GM21619 (cell line): ENCODE measurements at regions not wholly inside any gene's neighbourhood (a gene's known extent, or its start where the extent isn't known, plus 50 kb on each side); places are given as distances from the start of the nearest gene placed in this dataset.

Source experiments
- ATAC-seq: cut with Tn5 transposase; IDR thresholded peaks from one replicate; pipeline ENCODE4 v1.9.1; 2021; ENCODE audit not compliant: unreplicated experiment

DNA sequence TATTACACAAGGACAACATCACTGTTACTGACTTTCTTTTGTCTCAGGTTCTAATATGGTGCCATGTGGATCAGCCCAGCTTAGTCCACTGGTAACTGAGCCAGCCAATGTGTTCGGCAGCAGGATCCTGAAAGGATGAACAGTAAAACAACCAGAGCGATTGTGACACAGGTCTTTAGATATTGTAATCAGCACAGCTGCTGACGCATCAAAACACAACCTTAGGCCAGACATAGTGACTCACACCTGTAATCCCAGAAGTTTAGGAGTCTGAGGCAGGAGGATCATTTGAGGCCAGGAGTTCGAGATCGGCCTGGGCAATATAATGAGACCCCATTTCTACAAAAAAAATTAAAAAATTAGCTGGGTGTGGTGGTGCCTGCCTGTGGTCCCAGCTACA lies 183.4 kb upstream of the CDH20 start:
- no peak for ATAC-seq

DNA sequence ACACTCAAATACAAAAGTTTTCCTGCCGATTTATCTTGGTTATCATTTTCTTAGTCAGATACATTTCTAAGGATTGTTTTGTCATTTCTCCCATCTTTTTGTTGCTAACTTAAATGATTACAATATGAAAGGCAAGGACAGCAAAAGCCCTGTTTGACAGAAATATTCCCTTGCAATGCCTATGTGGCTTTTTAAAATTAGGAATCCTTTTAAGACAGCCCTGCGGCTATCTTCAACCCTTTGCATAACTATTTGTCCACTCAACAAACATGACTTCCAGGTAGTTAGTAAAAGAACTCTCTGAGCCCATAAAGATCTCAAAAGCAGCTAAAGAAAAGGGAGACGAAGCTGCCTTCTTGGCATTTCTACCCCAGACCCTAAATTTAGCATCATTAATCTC lies 179.7 kb upstream of the CDH20 start:
- no peak for ATAC-seq

DNA sequence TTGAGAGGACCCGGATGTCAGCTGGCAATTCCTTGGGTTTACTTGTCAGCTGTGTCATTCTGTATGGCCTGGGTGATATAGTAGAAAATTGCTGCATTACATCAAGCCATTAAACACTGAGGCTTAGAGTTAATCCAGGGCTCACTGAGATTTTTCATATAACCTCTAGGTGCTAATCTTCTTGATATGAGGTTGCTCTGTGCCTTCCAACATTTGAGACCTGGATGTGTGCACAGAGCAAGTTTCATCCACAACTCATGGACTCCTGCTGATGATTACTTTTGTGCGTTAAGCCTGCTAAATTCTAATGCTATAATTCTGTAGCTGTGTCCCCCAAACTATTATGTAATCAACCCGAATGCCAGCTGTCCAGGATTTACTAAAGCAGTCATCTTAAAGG lies 178.4 kb upstream of the CDH20 start:
- no peak for ATAC-seq

DNA sequence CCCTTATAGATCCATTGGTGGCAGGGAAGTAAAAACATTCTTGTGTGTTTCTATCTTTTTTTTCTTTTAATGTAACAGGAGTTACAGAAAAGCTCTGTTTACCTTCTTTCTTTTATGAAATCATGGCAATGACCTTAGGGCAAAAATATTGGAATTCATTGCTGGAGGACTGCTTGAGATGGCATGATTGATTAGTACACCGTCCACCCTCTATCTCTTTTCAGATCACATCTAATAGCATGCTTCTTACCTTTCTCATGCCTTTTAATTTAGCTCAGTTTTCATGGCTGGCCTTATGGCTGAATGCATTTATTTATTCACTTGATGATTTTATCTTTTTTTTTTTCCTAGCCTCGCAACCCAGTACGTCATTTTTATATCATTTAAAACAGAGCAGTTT lies 177.6 kb upstream of the CDH20 start:
- no peak for ATAC-seq

DNA sequence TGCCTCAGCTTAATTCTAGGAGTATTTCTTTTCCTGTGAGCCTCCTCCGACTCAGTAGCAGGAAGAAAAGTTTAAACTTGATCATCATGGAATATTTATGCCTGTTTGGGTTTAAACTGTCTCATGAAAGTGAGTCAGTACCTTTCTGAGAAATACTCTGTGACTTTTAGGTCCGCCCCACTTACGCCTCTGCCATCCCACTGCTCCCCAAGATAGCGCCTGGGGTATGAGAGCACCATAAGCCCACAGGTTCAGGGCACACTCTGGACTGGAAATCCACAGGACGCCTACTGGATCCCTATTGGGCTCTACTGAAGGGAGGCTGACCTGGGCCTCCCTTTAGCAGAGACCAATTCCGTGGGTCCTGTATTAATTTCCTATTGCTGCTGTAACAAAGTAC lies 175.8 kb upstream of the CDH20 start:
- no peak for ATAC-seq

DNA sequence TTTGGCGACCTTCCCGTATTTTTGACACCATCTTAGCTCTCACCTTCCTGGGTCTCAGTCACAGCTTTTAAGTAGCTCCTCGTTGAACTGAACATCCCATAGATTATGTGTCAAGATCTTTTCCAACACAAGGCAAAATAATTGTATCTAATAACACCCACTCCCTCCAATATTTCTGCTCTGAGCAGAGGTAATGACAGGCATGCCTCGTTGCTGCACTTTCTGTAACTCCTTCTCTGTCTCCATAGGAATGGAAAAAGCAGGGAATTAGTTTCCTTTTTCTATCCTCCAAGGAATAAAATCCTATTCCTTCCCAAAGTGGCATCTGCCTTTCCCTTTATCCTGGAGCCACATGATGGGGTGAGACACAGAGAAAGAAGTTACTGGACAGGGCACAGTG lies 174.0 kb upstream of the CDH20 start:
- ATAC-seq = no peak

DNA sequence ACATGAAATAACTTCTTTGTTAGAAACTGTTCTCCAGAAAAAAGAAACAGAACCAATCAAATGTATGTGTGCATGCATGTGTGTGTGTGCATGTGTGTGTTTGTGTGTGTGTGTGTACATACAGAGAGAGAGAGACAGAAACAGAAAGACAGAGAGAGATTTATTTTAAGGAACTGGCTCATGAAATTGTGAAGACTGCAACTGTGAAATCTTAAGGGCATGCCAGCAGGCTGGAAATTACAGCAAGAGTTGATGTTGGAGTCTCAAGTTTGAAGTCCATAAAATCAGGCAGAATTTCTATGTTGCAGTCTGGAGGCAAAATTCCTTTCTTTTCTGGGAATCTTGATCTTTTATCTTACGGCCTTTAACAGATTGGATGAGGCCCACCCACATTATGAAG lies 168.9 kb upstream of the CDH20 start:
- ATAC-seq = no peak

DNA sequence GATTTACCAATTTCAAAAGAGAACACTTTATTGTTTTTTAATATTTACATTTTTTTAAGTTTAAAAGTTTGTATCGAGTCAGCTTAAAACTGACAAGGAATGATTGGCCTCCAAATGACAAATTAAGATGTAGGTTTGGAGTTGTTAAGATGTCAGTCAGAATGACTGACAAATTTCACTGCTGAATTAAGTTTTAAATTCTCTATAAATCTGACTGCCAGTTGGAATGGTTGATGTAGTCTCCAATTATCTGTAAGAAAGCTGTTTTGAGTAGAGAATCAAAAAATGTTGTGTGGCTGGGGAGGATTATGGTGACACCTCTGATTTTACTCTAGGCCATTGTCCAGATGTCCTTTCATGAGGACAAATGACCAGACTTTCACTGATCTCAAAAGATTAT lies 165.3 kb upstream of the CDH20 start:
- ATAC-seq = no peak

DNA sequence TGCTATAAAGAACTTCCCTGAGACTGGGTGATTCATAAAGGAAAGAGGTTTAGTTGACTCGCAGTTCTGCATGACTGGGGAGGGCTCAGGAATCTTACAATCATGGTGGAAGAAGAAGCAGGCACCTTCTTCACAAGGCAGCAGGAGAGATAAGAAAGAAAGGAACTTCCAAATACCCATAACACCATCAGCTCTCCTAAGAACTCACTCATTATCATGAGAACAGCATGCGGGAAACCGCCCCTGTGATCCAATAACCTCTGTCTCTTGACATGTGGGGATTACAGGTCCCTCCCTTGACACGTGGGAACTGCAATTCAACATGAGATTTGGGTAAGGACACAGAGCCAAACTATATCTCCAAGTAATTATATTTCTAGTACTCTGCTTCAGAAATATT lies 163.8 kb upstream of the CDH20 start:
- ATAC-seq = no peak

DNA sequence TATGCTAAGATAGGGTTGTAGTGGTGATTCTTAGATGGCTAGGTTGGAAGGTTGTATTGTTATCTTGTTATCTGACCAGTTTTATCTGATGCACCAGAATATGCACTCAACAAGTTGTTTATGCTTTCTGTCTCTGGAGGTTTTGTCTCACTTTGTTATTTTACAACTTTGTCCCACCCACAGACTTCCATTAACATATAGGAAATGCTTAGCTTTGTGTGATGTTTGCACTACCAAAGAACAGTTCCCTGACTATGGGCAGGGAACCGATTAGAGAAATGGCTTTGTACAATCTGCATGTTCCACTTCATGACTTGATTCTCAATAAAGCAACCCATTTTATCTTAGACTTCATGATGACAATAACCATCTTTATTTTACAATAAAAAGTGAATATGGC lies 160.6 kb upstream of the CDH20 start:
- ATAC-seq = no peak

DNA sequence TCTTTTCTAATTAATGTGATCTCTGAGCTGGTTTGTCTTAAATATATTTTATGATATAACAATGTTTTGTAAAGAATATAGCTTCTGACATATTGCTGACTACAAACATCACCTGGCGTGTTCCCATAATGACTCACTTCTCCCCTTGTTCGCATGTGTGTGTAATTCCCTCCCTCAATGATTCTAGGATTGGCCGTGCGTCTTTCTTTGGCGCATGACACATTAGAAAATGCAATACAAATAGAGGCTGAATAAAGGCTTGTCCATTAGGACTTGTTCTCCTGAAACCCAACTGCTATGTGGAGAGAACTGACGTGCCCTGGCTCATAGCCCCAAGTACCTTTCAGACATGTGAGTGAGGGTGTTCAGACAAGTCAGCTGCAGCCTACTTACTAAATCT lies 159.7 kb upstream of the CDH20 start:
- no peak for ATAC-seq

DNA sequence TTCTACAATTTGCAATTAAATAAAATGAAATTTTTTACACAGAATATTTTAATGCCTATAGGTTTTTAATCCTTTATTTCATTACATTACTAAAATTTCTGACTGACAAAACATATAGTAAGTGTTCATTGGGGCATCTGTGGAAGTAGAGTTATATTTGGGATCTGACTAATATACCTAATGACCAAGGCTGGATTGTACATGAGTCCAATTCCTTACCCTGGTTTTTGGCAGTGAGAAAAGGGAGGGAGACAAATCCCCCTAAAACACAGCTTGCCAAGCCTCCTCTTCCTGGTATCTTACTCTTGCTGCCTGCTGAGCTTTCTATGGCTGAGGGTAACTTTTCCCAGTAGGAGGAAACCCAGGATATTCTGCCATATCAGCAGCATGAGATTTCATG lies 149.4 kb upstream of the CDH20 start:
- no peak for ATAC-seq

DNA sequence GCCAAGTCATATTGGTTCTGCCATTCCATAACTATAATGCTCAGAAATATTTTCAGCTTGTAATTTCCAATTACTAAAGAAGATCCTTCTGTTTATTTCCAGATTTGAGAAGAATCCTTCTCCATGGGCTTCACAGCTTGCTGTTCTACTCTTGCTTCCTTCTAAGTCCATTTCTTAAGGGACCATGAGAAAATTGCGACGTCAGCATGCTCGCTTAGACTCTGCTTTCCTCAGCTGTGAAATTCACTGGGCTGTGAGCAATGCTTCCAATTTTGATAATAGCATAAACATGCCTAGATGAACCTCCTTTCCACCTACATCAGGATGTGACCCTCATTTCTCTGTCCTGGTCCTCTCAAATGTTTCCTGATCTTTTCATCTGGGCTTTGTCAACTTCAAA lies 145.3 kb upstream of the CDH20 start:
- ATAC-seq = no peak

DNA sequence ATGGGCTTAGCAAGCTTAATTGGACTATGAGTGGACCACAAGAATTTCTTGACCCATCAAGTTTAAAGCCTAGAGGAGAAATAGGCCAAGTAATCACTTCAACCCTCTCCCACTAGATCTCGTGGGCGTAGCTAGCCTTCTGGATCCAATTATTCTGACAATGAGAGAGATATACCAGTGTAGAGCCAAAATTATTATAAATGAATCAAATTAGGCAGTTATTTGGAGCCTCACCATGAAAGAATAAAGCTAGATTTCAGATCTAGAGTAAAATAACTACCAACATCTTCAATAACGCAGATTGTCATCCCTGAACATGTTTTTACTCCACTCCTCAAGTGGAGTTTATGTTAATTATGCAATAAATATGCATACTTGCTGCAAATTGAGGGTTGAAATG lies 143.9 kb upstream of the CDH20 start:
- ATAC-seq = no peak

DNA sequence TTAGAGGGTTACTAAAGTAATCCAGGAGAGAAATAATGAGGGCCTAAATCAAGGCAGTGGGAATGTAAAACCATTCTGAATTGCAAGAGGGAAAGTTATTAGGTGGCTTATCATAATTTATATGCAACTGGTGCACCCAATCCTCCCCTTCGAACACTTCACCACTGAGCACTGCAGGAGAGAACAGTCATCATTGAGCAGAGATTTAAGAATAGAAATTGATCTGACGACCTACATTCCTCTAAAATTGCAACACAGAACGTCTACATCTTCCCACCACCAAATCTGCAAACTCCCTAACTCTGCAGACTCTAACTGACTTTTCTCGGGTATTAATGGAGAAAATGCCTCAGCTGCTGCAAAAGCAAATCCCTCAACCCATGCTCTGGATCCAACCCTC lies 138.5 kb upstream of the CDH20 start:
- ATAC-seq = no peak

DNA sequence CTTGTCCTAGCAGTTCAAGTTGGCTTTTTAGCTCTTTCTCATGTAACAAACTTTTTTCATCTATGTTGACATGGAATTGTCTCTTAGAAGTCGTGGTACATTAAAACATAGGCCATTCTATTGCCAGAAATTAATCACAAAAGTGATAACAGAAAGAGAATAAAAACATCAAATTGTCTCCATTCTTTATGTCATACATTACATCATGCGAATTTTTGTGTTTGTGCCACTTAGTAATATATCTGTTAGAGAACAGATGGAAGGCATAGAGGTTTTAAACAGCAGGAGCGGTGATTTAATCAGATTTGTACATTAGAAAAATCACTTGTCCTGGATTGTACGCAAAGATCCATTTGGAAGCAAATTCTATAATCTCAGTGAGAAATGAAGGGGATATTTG lies 136.5 kb upstream of the CDH20 start:
- ATAC-seq = no peak

DNA sequence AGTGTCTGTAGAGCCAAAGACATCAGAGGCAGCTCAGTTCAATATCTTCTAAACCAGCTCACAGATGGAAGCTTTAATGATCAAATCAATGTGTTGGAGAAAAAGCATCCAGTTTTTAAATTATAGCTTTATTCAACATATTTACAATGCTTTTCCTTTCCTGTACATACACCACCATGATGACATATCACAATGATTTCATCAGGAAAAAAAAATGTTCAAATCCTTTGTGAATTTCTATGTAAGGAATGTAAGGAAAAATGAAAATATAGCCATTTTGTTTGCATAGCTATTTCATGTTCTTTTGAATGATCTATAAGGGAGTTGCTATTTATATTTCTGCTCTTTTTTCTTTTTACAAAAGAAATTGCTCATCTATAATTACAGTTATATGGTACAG lies 134.7 kb upstream of the CDH20 start:
- no peak for ATAC-seq

DNA sequence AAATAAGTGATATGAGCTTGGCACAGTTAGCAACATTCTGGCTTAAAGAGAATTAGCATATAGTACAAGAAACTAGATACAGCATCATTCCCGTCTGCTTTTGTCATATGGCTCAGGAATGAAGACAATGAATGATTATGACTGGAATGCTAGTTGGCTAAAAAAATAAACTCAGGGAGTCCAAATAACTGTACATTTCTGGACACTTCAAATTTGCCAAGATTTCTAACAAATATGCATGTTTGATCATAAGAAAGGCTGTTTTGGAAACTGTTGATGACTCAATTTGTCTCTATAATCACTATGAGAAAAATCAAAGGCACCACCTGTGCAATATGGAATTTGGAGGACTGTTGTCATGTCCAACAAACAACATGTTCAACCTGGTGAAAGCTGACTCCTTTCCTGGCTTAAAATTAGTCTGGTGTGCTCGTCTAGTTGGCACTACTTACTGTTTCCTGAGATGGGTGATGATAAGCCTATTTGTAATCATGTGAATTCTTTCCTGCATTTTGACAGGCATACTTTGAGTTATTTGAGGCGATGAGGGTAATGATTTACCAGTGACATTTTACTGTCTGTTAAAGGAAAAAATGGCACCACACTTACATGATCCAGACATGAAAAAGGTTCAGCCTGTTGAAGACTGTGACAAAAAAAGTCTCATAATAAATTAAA lies 133.9 kb upstream of the CDH20 start:
- ATAC-seq = no peak

DNA sequence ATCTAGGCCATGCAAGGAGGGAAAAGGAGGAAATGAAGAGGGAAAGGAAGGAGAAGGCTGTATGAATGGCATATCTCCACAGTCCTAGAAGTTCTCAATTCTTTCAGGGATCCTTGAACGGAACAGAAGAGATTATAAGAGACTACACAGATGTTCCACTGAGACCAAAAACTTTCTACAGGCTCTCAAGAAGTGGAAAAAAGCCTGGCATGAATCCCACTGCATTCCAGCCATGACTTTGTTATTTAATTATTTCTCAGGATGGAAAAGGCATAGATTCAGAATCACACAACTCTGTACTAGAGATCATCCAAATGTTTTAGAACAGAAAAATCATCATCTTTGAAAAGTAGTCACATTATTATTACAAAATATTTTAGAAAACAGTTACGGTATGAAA lies 131.7 kb upstream of the CDH20 start:
- no peak for ATAC-seq

DNA sequence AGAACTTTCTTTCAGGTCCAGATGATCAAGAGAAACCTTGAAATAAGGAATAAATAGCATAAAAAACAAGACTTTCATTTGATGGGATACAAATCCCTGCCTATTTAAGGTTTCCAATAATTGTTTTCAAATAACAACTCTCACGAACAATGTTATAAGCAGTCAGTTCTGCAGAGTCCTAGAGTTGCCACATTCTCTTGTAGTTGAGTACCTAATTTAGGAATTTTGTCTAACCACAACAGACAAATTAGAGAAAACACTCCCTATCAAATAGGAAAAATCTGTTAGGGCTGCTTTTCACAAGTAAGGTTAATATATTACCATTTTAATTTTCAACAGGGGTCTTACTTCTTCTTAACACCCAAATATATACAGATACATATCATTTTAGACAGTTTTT lies 130.1 kb upstream of the CDH20 start:
- no peak for ATAC-seq

DNA sequence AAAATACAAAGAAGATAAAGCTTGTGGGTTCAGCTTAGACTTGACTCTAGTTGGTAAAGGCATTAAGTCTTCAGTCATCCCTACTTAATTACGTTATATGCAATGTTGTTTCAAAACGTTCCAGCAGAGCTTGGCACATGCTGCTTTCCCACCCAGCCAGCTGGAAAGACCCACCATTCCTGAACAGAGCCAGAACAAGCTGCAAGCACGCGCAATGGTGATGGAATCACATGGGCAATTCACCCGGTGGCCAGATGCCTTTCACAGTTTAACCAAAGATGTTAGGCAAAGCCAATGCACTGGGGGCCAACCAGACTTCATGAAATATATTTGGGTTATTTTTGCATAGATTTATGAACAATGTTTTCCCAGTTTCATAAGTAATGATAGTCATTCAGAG lies 123.4 kb upstream of the CDH20 start:
- ATAC-seq = no peak

DNA sequence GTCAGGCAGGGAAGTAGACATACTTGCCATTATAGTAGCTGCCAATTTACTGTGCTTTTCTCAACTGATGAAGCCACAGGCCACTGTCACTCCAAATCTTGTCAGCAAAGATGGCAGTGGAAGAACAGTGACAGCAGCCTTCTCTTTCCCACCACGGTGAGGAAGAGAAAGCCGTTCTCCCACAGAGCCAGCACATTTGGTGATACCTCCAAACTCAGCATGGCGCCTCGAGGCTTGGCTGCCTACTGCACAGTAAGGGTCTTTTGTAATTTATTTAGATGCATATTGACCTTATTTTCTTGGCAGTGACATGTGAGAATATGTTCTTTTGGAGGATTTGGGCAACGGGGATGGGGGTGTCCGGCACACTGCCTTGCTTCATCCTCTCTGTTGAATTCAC lies 117.2 kb upstream of the CDH20 start:
- no peak for ATAC-seq

DNA sequence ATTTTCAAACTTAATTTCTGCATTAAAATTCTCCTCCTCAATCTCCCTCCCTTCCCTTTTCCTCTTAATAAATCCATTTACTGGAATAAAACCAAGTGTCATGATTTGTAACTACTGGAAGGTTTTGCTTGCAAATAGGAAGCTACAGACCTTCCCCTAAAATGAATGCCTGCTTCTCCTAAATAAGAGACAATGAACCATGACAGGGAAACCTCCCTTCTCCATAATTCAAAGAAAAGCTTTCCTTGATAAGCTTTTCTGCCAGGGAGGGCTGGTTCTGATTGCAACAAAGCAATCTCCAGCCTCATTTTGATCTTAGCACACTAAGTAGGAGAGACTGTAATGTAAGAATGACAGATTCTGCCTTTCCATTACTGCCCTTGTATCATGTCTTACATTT lies 111.0 kb upstream of the CDH20 start:
- no peak for ATAC-seq

DNA sequence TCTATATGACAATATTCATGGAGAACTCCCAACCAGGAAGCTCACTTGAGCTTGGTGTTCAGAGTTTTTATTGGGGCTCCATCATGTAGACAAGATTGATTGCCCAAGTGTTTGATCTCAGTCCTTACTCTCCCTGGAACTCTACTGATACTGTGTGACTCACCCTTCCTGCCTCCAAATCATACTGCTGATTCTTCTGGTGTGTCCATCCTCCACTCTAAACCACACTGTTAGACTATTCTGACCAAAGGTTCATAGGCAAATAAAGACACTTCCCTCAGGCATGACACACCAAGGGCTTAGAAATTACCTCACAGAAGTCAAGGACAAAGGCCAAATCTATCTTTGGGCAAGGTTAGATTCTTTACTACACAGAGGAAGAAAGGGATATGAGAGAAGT lies 107.9 kb upstream of the CDH20 start:
- no peak for ATAC-seq
